Stimulated activated CD8-positive, alpha-beta memory T cell treated with anti-CD3 and anti-CD28 coated beads, Interleukin-15, amount 100 ng/mL, for 48 hours (primary cell): ENCODE measurements at regions not wholly inside any gene's neighbourhood (a gene's known extent, or its start where the extent isn't known, plus 50 kb on each side); places are given as distances from the start of the nearest gene placed in this dataset.

Source experiments
- DNase-seq, 2 donors: peaks; one replicate each; pipeline ENCODE4 v3.0.0-alpha.2; 2020; ENCODE audit warnings: low read depth in 2 of 2

DNA sequence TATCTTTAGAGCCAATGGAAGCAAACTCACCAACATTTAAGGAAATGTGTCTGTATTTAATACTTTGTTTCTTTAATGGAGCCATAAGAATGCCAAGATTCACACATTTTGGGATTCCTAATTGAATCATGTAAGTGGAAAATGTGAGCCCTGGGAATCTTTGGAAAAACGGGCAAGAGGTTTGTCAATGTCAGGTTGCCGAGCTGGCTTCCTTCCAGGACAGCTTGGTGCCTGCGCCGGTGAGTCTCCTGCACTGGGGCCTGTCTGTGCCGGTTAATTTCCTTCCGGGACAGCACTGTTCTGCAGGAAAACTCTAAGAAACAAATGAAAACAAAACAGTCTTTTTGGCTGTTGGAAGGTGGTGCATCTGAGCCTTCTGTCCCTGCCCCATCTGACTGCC is 210.6 kb downstream of the HAPSTR1 start:
- DNase-seq = no peak

DNA sequence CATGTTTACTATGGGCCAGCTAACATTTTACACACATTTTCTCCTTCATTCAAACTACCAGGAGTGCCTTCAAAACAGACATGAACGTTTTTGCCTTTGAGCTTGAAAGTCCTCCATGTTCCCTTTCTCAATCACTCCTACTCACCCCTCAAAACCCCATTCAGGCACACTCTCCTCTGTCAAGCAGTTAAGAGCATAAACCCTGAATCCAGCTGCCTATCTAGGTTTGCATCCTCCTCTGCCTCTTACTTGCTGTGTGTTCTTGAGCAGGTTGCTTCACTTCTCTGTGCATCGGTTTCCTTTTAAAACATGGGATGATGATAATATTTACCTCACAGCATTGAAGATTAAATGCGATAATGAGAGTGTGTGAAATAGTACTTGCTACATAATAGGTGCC is 215.3 kb downstream of the HAPSTR1 start:
- no peak for DNase-seq

DNA sequence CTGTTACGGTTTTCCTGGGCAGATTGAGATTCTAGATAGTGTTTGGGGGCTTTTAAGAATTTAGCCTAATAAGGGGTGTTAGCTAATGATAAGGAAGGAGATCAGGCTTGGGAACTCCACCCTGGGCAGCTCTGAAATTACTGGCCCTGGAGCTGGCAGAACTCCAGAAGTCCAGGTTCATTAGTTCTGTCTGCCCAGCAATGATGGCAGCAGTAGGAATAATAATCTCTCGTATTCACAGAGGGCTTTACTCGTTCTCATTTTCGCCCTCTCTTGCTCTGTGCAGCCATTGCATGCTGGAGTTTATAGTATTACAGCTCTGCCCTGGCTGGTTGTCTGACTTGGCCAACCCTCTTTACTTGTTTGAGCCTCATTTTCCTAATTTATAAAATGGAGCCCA is 216.0 kb downstream of the HAPSTR1 start:
- DNase-seq = no peak

DNA sequence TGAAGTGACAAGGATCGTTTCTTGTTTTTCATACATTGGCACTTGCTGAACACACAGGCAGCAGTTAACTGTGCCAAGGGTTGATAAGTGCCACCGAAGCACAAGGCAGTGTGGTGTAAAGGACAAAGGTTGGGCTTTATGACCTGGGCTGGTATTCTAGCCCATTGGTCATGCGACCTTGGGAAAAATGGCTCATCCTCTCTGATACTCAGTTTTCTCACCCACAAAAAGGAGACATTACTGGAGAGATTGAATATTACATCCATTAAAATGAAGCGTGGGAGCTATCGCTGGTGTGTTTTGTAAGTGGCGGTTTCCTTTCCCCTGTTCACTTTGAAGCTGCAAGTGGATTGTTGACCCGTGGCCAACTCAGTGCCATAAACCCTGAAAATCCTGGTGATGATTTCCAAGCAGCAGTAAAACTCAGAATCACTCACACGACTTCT is 216.9 kb downstream of the HAPSTR1 start:
- DNase-seq = no peak

DNA sequence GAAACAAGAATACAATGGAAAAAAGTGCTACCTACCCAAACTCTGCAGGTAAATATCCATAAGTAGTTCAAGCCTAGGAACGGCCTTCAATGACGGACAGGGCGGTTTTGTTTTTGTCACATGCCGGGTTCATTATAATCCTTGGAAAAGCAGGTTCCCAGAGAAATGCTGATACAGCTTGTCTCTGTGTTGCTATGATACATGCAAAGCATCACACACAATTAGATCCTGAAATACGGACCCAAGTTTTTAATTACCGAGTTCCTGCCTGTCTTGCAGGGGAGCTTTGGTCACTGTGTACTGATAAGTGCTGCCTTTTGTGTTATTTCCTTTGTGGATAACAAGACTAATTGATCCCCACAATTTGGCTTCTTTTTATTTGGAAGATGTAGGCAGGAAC is 217.4 kb downstream of the HAPSTR1 start:
- DNase-seq = no peak

DNA sequence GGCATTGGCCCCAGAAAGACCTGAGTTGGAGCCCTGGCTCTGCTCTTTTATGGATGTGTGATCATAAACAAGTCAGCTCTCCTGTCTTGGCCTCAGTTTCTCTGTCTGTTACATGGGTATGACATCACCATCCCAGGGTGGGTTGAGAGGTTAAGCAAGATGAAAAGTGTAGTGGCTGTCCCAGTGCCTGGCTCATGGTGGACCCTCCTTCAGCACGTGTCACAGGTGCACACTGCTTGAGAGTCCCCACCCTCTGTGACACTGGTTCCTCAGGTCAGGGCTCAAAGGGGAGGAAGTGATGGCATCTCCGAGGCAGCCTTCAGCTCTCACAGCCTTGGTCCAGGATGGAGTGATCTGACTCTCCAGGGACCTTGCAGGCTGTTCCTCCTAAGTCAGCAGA is 218.4 kb downstream of the HAPSTR1 start:
- DNase-seq = no peak

DNA sequence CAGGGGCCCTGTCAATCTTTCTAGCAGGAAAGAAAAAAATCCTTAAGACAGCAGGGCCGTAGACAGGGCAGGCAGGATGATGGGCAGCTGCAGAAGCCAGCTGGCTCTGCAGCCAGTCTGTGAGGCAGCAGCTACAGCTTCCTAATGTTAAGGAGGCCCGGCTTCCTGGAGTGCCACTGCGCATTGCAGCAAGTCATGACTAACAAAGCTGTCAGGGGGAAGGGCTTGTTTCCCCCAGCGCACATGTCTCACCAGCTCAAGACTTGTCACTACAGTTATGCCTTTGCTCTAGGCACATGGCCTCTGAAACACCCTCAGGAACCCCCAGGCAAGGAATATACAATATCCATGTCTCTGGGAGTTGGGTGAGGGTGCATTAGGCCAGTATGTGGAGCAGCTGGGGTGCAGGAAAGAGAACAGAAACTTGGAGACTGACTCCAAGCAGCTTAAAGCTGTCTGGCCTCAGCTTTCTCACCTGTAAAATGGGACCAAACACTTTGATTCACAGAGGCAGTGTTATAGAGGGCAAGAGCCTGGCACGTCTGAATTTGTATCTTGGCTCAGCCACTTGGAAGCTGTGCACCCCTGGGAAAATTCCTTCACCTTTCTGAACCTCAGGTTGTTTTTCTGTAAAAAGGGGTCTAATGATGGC is 220.0 kb downstream of the HAPSTR1 start:
- no peak for DNase-seq

DNA sequence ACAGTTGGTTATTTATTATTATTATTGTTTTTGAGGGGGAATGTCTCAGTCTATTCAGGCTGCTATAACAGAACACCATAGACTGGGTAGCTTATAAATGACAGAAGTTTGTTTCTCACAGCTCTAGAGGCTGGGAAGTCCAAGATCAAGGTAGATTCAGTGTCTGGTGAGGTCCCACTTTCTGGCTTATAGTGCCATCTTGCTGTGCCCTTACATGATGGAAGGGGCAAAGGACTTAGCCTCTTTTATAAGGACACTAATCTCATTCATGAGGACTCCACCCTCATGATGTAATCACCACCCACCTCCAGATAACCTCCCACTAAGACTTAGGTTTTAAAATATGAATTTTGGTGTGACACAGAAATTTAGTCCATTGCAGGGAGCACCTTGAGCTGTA is 224.6 kb downstream of the HAPSTR1 start:
- DNase-seq = no peak

DNA sequence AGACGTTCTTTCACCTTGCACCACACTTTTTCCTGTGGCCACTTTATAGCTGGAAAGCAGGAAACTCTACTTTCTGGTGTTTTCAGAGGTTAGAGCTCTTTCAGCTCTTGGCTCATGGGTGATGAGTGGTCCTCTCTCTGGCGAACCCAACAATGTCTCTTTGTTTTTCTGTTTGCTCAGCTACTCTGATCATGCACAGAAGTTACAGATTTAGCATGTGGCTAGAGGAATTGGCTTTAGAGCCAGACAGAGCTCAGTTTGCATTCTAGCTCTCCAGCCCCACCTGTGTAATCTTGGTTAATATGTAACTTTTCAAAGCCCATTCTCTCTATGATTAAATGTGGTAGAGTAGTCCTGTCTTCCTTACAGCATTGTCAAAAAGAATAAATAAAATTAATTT is 225.2 kb downstream of the HAPSTR1 start:
- no peak for DNase-seq

- no peak for DNase-seq
Observed at GRCh38 chr16:9318764-9319163, 227.3 kb downstream of the HAPSTR1 start.

- DNase-seq = no peak
Observed at GRCh38 chr16:9322769-9323168, 231.3 kb downstream of the HAPSTR1 start.

- DNase-seq = no peak
Observed at GRCh38 chr16:9323170-9323569, 231.7 kb downstream of the HAPSTR1 start.

GRCh38 chr16:9327253-9327652 is 235.8 kb downstream of the HAPSTR1 start:
- no peak for DNase-seq

- DNase-seq = no peak
Observed at GRCh38 chr16:9328411-9328810, 237.0 kb downstream of the HAPSTR1 start.

DNA sequence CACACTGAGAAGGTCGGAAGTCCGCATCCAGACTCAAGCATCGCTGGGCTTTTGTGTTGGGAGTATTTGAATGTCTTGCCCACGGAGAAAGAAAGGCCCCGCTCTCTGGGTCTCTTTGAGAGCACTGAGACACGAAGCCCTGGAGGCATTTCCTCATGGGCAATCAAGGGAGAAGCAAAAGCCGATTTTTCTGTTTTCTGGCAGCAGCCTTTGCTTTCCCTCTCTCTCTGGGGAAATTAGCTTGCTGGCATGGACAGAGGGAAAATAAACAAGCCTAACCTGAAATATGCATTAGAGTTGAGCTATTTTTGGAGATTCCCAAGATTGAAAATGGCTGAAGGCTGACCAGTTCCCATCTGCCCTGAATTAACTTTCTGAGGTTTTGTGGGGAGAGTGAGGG is 238.7 kb downstream of the HAPSTR1 start:
- no peak for DNase-seq

DNA sequence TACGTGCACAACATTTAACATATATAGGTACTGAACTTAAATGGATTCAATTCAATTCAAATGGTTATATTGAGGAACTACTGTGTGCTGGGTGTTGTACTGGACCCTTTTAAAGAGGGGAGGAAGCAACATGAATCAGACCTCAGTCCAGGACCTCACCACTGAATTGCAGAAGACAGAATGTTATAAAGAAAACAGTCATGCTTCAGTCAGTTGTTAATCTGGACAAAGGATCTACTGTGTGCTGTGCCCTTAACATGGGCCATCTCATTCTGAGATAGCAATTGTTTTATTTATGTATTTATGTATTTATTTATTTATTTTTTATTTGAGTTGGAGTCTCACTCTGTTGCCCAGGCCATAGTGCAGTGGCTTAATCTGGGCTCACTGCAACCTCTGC is 240.1 kb downstream of the HAPSTR1 start:
- DNase-seq = no peak

DNA sequence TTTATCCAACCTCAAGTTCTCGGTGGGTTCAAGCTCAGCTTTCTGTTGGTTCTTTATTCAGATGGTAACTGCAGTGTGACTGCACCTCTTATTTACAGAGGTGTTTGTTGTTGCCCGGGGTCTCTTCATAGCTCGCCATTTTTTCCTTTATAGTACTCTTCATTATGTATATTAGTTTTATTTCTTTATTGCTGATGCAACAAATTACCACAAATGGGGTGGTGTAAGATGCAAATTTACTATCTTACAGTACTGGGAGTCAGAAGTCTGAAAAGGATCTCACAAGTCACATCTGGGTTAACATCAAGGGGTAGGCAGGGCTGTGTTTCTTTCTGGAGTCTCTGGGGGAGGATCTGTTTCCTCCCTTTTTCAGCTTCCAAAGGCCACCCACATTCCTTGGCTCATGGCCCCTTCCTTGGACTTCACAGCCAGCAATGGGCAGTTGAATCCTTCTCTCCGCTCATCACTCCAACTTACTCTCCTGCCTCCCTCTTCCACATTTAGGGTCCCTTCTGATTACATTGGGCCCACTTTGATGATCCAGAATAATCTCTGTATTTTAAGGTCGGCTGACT is 241.2 kb downstream of the HAPSTR1 start:
- DNase-seq = no peak

DNA sequence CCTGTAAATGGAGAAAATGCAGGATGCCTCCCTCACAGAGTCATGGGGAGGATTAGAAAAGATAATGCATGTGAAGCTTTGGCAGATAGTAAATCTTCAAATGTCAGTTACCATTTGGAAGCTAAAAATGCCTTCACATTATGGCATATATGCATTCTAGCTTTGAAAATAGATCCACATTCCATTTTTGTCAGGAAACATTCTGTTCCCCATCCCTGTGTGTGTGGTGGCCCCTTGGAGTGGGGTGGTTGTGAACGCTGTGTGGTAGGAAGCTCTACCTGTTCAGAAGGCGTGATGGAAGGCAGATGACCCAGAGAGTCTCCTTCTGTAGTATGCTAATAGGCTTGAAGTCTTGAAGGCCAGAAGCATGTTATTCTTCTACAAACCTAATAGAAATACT is 242.0 kb downstream of the HAPSTR1 start:
- DNase-seq = no peak

GRCh38 chr16:9334103-9334502 is 242.7 kb downstream of the HAPSTR1 start:
- DNase-seq = no peak

DNA sequence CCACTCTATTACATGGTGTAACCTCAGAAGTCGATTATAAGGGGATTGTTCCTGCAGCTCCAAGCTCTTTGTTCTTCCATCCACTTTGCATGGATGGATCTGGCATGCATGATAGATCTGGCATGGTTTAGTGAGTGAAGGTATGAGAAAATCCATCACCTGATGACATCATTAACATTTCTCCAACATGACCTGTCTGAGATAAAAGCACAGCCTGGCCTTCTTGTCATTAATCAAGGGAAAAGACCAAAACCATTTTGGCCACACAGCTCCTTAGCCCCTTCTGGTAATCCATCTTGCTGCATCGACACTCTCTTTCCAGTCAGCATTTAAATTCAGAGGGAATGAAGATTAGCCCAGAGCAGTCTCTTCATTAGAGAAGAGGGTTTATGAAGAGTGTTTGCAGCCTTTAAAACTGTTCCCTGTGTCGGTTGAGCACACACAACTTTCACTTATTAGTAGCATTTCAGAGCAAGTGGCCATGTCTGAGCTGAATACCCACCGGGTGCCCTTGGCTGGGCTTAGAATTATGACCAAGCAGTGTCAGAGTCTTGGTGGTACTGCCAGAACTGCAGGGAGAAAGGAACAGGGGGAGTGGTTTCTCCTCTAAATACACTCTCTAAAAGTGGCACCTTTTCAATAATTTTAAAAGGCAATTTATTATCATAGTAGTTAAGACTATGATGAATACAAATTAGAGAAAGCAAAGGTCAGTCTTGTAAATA is 246.0 kb downstream of the HAPSTR1 start:
- no peak for DNase-seq

- DNase-seq = no peak
Observed at GRCh38 chr16:9338068-9338467, 246.6 kb downstream of the HAPSTR1 start.

GRCh38 chr16:9338510-9338909 is 247.1 kb downstream of the HAPSTR1 start:
- DNase-seq = no peak

GRCh38 chr16:9340526-9341256 is 249.2 kb downstream of the HAPSTR1 start:
- DNase-seq = no peak
